UCSD-AML1 (cell line): ENCODE measurements at regions not wholly inside any gene's neighbourhood (a gene's known extent, or its start where the extent isn't known, plus 50 kb on each side); places are given as distances from the start of the nearest gene placed in this dataset.
"Not testable (repeated sequence)": the region's sequence is repeated elsewhere in the genome, so short reads cannot be mapped to it uniquely, and the experiment has no call there.

Experiments used
- DNase-seq: peaks from one replicate; lab custom pipeline; 2025; ENCODE audit not compliant: unreplicated experiment; lab: John Stamatoyannopoulos, UW

DNA sequence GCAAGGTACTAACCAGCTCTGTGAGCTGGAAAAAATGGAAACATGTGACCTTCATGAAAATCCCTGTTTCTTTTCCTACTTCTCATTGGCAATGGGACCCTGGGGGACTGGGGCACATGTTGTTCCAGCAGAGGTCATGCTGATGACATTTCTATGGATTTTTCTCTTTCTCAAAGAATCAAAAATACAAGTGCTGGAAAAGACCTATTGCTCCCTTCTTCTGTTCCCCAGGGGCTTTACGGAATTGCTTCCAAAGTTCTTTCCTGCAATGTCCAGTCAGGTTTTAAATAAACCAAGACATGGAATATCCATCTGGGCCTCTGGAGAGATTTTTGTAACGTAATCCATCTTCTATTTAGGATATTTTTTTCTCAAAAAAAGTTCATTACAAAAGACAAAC lies 1006.1 kb upstream of the CELF4 start:
- no peak for DNase-seq

DNA sequence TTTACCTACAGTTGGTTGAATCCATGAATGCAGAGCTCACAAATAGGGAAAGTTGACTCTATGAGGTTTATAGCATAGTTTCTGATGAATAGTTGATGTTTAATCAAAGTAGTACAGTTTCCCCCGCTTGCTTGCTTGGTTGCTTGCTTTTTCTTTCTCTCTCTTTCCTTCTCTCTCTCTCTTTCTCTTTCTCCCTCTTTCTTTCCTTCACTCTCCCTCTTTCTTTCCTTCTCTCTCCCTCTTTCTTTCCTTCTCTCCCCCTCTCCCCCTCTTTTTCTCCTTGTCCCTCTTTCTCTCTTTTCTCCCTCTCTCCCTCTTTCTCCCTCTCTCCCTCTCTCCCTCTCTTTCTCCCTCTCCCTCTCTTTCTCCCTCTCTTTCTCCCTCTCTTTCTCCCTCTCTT lies 999.9 kb upstream of the CELF4 start:
- DNase-seq: no peak

DNA sequence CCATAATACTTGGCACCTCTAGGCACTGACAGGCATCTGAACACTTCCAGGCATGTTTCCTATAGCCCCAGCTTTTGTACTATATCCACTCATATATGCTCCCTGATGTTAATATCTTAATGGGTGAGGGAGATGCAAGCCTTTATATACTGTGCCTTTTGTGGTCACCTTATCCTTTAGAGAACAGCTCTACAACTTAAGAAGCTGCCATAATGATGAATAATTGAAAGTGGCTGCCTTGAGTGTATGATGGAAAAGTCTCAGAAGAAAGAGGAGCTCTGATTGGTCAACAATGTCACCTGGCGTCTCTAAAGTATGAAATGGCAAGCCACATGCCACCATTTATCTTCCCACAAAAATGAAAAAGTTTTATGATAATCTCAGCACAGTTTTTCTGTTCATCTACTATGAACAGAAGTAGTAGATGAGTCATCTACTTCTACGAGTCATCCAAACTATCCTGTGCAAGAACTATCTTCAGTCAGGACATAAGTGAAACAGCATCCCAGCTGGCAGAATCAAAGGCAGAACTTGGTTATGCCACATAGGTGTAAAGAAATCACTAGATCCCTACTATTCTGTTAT lies 997.9 kb upstream of the CELF4 start:
- DNase-seq: no peak

DNA sequence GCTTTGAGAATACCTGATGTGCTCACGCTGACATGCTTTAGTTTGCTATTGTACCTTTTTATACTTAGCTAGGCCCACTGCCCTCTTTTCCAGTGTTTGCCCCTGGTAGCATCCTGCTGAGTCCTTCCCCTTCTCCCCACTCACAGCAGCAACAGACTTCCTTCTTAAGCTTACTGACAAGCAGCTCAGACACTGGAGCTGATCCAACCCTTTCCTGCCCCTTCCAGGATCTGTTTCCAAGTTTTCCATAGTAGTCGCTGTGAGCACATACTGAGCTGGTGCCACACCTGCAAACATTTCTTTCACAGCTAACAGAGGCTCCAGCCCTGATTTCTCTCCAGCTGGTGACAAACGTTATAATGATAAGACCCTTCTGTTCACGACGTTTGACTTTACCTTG lies 991.4 kb upstream of the CELF4 start:
- no peak for DNase-seq

DNA sequence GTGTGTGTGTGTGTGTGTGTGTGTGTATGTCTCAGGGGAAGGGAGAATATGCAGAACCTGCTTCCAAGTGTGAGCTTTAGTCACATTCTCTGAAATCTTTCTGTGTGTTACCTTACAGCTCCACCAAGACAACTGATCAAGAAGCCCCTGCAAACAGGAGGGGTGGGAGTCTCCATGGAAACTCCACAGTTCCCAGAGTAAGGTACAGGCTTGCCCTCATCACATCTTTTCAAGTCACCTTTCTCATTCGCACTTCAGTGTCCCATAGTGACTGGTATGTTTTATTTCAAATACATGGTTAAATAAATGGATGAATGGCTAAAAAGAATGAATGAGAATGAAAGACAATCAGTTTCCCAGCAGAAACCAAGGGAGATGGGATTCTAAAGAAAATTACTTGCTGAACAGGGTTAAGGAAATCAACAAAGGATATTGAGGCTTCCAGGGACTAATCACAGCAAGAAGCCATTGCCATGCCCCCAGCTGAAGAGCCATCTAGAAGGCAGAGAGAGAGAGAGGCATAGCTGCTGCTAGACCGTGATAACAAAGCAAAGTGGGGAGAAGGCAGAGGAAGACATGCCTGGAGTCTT lies 987.2 kb upstream of the CELF4 start:
- no peak for DNase-seq

DNA sequence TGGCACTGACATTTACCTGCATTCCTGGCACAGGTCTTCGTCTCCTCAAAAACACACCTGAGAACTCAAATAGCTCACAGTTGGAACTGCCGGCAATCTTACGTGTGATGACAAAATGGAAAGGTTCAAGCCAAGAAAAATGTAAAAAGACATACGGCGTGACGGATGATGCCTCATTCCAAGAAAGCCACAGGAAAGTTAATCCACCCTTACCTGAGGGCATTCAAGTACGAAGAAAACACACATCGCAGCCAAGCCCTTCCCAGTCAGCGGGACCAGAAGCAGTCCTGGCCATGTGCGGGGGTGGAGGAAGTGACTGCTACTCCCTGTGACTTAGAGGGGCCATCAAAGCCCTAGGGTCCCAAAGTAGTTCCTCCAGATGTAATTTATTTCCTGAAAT lies 986.3 kb upstream of the CELF4 start:
- no peak for DNase-seq

DNA sequence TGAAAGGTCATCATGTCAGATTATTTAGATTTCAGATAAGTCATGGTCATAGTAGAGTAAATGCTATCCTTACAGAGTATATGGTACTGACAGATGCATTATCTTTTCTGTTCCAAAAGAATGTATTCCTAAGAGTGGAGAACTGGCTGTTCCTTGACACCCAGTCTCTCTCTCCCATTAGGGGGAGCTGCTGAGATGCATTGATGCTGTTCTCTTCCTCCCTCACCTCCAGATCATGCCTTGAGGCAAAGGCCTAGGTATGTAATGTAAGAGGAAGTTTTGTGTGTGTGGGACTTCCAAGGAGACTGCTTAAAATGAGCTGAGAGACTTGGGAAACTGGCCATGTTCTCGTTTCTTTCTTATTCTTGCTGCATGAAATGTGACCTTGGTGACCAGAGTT lies 979.5 kb upstream of the CELF4 start:
- no peak for DNase-seq

DNA sequence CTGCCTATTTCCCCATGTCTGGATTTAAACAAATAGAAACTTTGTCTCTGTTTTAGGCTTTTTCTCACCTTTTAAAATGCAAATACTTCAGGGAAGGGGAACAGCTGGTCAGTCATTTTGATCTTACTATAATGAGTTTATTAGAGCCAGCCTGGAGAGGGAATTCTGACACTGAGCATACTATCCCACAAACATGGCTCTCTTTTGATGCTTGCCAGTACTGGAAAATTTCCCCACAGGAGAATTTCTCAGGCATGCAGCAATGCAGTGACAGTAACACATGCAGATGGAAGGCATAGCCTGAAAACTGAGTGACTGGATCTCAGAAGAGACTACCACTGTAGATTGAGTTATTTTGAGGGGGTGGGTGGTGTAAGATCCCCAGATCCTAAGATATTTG lies 974.3 kb upstream of the CELF4 start:
- DNase-seq: no peak

DNA sequence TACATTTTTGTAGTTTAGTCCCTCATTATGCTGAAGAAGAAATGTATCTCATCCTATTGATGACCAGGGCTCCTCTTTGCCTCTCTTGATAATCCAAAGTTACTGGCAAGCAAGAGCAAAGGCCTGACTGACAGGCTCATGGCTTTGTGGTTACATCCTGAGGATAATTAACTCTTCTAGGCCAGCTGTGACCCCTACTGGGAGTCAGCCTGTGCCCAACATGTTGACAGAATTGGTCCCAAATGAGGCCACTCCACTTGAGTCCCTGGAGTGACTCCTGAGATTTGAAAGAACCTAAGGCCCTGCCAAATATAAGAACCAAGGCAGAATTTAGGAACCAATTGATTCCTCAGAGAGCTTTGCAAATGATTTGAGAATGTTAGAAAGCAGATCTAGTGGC lies 973.8 kb upstream of the CELF4 start:
- peak; percentile 16 for DNase-seq

DNA sequence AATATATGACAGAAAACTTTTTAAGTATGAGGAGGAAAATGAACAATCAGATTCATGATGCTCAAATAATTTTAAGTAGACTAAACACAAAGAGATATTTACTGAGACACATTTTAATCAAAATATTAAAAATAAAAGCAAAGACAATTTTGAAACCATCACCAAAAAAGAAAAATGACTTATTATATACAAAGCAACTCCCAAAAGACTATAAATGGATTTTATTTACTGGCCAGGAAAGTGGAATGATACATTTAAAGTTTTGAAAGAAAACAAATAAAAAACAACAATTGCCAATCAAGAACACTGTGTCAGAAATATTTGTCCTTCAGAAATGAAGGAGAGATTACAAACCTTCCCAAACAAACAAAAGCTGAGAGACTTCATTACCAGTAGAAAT lies 968.5 kb upstream of the CELF4 start:
- DNase-seq: no peak

DNA sequence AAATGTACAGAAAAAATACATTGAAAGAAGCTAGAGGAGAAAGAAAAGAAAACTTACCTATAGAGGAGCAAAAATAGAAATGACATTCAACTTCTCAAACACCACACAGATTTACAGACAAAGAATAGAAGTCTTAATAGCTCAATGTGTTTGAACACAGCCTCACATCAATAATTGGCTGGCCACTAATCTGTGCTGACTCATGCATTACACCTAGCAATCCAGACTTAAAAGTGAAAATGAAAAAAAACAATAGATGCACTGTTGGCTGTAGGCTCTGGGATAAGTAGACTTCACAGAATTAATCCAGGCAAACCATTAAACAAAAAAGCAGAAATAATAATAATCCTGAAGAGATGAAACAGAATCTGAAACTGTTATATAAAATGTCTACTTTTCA lies 961.3 kb upstream of the CELF4 start:
- DNase-seq: no peak

DNA sequence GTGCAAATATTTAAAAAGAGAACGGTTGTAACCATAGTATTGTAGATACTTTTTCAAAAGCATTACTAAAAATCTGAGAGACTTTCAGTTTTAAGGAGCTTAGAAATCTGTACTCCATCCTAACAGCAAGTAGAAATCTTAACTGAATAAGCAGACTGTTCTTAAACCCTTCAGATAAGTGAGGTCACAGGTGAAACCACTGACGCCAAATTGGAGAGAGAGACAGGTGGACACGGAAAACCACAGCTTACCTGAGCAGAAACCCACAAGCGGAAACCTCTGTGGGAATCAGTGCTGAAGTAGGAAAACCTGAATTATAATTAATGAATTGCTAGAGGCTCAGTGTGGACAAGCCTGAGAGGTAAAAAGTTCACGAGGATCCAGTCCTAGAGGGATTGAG lies 959.4 kb upstream of the CELF4 start:
- no peak for DNase-seq

DNA sequence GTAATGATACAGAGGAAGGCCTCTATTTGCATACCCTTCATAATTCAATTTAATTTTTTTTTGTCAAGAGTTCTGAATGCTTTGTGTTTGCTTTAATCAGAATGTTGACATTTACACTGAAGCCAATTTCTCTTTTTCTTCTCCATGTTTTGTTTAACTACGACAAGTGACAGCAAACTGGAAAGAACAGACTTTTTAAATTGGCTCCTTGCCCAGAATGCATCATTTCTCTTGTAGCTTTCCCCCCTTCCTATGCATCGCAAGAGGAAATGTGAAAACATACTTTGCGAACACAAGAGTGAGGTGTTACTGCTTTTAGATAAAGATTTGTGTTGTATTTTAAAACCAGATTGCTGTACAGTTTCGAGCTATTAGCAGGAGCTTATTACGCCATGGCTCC lies 955.2 kb upstream of the CELF4 start:
- no peak for DNase-seq

DNA sequence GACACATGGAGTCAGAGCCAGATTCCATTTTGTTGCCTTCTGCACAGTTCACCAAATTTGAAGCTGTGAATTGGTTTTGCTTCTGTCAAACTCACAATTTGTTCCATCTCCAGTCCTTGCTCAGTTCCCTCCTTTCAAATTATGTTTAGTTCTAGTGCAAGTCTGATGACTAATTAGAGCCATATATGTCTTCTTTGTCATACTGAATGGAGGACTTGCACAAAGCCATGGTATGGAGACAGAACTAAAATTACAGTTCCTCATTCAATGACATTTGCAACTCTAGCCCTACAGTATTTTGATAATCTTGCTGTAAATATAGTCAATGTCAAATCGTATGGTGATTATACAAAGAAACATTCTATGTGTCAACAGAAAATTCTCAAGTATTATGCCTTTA lies 936.9 kb upstream of the CELF4 start:
- no peak for DNase-seq

DNA sequence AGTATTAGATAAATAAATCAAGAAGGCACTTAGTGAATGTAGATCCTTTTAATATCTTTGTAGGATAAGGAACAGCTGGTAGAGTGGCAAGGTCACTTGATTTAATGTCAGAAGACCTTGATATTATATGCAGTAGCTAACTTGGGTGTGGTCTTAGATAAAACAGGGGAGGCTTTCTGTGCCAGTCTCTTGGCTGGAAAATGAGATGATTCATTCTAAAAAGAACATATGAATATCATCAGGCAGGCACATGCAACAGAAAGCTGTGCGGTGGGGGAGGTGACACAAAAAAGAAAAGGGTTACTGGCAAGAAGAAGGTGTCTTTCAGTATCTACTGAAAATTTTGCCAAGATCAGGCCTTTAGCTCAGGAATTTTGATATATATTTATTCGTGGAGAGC lies 931.7 kb upstream of the CELF4 start:
- DNase-seq: no peak

DNA sequence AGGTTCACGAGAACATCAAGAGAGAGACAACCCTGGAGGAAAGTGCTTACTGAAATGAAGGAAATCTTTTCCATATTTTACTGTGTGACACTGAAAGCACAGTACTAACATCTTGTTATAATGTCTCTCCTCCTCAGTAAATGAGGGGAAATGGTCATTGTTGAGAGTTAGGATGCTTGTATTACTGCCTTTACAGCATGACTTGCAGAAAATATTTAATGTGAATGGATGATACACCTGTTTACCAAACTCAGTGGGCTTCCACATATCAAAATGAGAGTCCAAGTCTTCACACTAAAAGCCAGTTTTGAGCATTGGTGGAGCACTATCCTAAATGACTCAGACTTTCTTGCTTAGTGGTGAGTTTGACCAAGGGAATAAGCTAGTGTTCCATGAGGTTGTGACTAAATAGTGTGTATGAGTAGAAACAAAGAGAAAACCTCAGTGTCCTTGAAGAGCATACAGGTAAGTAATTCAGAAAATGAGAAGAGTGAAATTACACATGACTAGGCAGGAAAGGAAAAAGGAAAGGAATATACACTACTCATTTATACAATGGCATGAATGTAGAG lies 930.7 kb upstream of the CELF4 start:
- no peak for DNase-seq

DNA sequence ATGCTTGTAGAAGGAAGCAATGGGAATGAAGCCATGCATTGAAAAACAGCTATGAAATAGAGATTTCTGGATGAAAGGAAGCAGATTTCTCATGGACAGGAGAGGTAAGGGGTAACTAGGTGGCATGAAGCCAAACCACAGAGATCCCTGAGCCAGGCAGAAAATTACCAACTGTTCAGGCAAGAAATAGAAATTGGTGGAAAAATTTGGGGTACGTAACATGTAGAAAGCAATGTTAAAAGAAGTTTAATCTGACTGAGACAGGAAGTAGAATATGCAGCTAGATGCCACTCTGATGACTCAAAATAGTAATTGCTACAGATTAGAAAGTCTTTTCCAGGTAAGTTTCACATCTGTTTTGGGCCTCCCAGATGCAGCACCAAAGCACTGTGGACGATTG lies 928.5 kb upstream of the CELF4 start:
- DNase-seq: no peak

DNA sequence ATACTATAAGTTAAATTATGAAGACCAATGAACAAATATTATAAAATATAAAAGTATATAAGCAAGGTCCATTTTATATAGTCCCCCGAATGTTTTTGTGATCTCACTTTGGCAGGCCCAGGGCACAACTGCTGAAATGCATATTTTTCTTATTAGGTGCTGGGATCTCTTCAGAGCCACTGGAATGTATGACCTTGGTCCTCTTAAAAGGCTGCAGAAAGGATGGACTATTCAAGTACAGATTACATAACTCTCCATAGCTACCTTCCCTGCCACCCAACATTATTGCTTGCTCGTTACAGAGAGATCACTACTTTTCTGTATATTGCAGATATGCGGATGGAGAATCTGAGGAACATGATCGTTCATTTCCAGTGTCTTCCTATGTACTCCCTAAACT lies 925.6 kb upstream of the CELF4 start:
- no peak for DNase-seq

DNA sequence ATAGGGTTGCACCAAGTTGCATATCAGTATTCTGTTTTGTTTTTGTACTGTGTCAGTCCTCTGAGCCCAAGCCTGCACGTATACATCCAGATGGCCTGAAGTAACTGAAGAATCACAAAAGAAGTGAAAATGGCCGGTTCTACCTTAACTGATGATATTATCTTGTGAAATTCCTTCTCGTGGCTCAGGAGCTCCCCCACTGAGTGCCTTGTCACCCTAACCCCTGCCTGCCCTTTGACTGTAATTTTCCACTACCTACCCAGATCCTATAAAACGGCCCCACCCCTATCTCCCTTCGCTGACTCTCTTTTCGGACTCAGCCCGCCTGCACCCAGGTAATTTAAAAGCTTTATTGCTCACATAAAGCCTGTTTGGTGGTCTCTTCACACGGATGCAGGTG lies 924.1 kb upstream of the CELF4 start:
- DNase-seq: not testable (repeated sequence)

DNA sequence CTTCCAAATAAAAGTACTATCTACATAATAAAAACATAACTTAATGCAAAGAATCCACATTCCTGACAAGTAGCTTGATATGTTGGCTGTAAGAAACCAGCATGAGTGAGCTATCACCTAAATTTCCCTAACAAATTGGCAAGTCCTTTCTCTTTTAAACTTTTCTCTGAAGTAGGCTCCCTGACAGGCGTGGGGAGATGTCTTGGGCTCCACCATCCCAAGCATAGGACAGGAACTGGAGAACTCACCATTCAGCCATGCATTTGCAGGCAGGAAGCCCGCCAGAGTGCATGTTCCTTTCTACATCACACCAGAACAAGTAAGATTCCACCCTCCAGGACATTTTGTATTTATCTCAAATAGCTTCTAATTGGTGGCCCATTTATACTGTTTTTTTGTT lies 921.9 kb upstream of the CELF4 start:
- DNase-seq: no peak

DNA sequence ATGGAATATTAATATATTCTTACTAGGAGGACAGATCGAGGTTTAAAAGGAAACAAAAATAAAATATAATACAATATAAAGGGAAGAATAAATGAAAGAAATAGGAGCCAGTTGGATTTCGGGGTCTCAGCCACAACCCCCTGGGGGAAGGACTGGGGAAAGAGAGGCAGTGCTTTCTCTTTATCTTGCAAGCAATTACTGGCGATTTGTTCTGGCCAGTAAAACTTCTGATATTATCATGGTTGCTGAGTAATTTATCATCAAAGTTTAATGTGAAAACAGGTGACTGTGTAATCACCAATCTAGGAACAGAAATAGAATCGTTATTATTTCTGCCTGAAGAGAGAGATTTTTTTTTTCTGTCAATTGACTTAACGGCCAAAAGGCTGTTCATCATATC lies 917.7 kb upstream of the CELF4 start:
- DNase-seq: no peak

DNA sequence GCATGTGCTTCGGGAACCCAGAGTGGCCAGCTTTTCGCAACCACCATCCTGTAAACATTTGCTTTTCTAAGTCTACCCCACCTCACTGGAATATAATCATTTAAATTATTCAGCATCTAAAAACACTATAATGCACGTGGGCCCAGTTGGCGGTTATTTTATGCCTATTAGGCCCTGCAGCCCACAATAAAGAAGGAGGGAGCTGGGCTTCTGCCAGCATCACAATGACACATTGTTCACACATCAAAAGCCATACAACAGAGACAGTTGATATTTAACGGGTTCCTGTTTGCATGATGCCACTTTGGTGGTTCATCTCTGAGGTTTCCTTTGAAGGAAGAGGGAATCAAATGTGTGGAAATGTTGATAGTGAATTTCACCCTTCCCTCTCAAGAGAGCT lies 916.0 kb upstream of the CELF4 start:
- DNase-seq: no peak

DNA sequence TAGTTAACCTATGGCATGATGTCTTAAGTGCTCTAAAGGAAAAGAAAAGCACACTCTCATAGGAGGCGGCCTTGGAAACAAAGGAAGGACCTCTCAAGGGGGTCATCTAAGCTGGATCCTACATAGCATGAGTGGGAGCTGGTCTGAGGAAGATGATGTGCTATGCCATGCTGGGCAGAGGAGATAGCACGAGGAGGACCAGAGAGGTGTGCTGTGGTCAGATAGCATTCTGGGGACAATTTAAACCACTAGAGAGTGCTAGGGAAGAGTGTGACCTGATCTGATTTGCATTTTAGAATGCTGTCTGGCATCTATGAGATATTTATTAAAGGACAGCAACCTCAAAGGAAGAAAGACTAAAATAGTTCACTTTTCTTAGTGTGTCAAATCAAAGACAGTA lies 910.1 kb upstream of the CELF4 start:
- no peak for DNase-seq
